K562 (cell line): ENCODE measurements at regions not wholly inside any gene's neighbourhood (a gene's known extent, or its start where the extent isn't known, plus 50 kb on each side); places are given as distances from the start of the nearest gene placed in this dataset.

Experiments
- ATAC-seq: fragments of 200-7000 bp; cut with Tn5 transposase; 3 replicates; pipeline ENCODE4 v1.9.1; 2020; ENCODE audit warnings: moderate library complexity
- BruUV-seq: library from RNA; stranded (reverse); fragments of 400-500 nt; replicated peaks from 2 replicates; lab custom pipeline; 2021; lab: Mats Ljungman, UMichigan
- CTCF ChIA-PET: fragments of 300-600 bp; formaldehyde crosslinking; extraction: SDS; loops from one replicate; lab custom pipeline; 2021; ENCODE audit warnings: low intra/inter-chr PET ratio; lab: Yijun Ruan, JAX
- POLR2A ChIA-PET: fragments of 300-600, 350-650 bp; sonication (Branson Sonifier 250); formaldehyde crosslinking; extraction: SDS; loops from one replicate; lab custom pipeline; 2021; ENCODE audit warnings: antibody characterized with exemption, inconsistent platforms; lab: Yijun Ruan, JAX
- DNase-seq, 4 experiments: peaks; one replicate each; pipeline versions ENCODE4 v3.0.0 to v3.0.0-alpha.2; 2011 to 2018; ENCODE audit warnings: low spot score in 3 of 4, mixed read lengths in 3 of 4; ENCODE audit errors: extremely low read depth in 1 of 4
- FAIRE-seq: peaks from 2 replicates; lab custom pipeline; 2011; peaks lifted over from hg19 to GRCh38; lab: Jason Lieb, UNC
- H2AFZ ChIP-seq: 2 replicates; pipeline ENCODE4 v1.6.0; 2011; ENCODE audit warnings: low read depth, low read length, control low read depth, inconsistent platforms
- H3K27ac ChIP-seq: fragments of 200-600 bp; 3 replicates; pipeline ENCODE4 v1.8.0; 2011; ENCODE audit warnings: low read depth, mild to moderate bottlenecking, control low read depth, inconsistent platforms, low read length, moderate library complexity, mixed read lengths; ENCODE audit errors: extremely low read depth
- H3K27me3 ChIP-seq, 2 experiments: fragments of 300-600 bp in 1 of 2; 2 replicates in 1 of 2; 3 replicates in 1 of 2; pipeline versions ENCODE4 v1.6.0 to v1.8.0; 2011; ENCODE audit warnings: inconsistent platforms in 2 of 2, low read length in 2 of 2, mild to moderate bottlenecking in 1 of 2, mixed read lengths in 1 of 2, moderate library complexity in 1 of 2; ENCODE audit not compliant: control insufficient read depth in 2 of 2, insufficient read depth in 2 of 2
- H3K36me3 ChIP-seq: fragments of 300-600 bp; 3 replicates; pipeline ENCODE4 v1.8.0; 2011; ENCODE audit warnings: mild to moderate bottlenecking, low read length, inconsistent platforms; ENCODE audit not compliant: control insufficient read depth, insufficient read depth
- H3K4me1 ChIP-seq, 2 experiments: fragments of 200-600 bp in 1 of 2; replicated peaks in 1 of 2; 2 replicates in 1 of 2; 3 replicates in 1 of 2; pipeline versions ENCODE4 v1.5.1 to v1.8.0; 2011; ENCODE audit warnings: inconsistent platforms in 2 of 2, low read length in 2 of 2, mild to moderate bottlenecking in 1 of 2, mixed read lengths in 1 of 2, moderate library complexity in 1 of 2; ENCODE audit not compliant: control insufficient read depth in 2 of 2, insufficient read depth in 2 of 2
- H3K4me2 ChIP-seq: 2 replicates; pipeline ENCODE4 v1.6.1; 2011; ENCODE audit warnings: low read length, control low read depth, inconsistent platforms, mixed read lengths; ENCODE audit not compliant: insufficient read depth
- H3K4me3 ChIP-seq: fragments of 200-600 bp; sonication (generic), shearing (Covaris generic); 2 replicates; pipeline ENCODE4 v1.5.1; 2016; ENCODE audit warnings: control low read depth, inconsistent platforms
- H3K79me2 ChIP-seq: fragments of 200-600 bp; 3 replicates; pipeline ENCODE4 v1.8.0; 2011; ENCODE audit warnings: low read length, inconsistent platforms; ENCODE audit not compliant: control insufficient read depth, insufficient read depth
- H3K9ac ChIP-seq, 2 experiments: 2 replicates each; pipeline versions ENCODE4 v1.6.0 to v1.6.1; 2011; ENCODE audit warnings: low read depth in 2 of 2, low read length in 2 of 2, control low read depth in 1 of 2, inconsistent platforms in 1 of 2, mild to moderate bottlenecking in 1 of 2, mixed read lengths in 1 of 2; ENCODE audit not compliant: insufficient read depth in 1 of 2
- H3K9me1 ChIP-seq: one replicate; pipeline ENCODE4 v1.6.0; 2011; ENCODE audit warnings: inconsistent platforms, mild to moderate bottlenecking, low read length, moderate library complexity; ENCODE audit not compliant: control insufficient read depth, insufficient read depth
- H3K9me3 ChIP-seq: replicated peaks from 2 replicates; pipeline ENCODE4 v1.5.1; 2011; ENCODE audit warnings: low read depth, low read length, inconsistent platforms; ENCODE audit not compliant: control insufficient read depth, insufficient read depth
- H4K20me1 ChIP-seq: replicated peaks from 2 replicates; pipeline ENCODE4 v1.6.1; 2011; ENCODE audit warnings: low read length, inconsistent platforms, mixed read lengths; ENCODE audit not compliant: control insufficient read depth, insufficient read depth
- CREB3L1 ChIP-seq: fragments of 450-650 bp; IDR thresholded peaks from 2 replicates; pipeline ENCODE4 v1.6.1; 2014; ENCODE audit warnings: low read depth, mild to moderate bottlenecking, moderate library complexity, borderline replicate concordance
- FOXJ2 ChIP-seq: fragments of 200-800 bp; sonication (Bioruptor generic); IDR thresholded peaks from 2 replicates; pipeline ENCODE4 v1.6.1; 2016; ENCODE audit warnings: missing genetic modification characterization, missing compliant biosample characterization
- NR0B1 ChIP-seq: fragments of 450-650 bp; IDR thresholded peaks from one replicate; pipeline ENCODE4 v1.6.1; 2018; ENCODE audit warnings: mild to moderate bottlenecking, moderate library complexity; ENCODE audit not compliant: partially characterized antibody
- NR4A1 ChIP-seq, 2 experiments: fragments of 250-450 bp in 1 of 2; fragments of 450-650 bp in 1 of 2; sonication (Bioruptor Pico) in 1 of 2; IDR thresholded peaks; 2 replicates each; pipeline versions ENCODE4 v1.4.0 to v1.6.1; 2016 to 2020; ENCODE audit warnings: mild to moderate bottlenecking in 2 of 2, missing compliant biosample characterization in 1 of 2, missing genetic modification characterization in 1 of 2, moderate library complexity in 1 of 2
- PRMT5 ChIP-seq: sonication (generic); formaldehyde crosslinking; IDR thresholded peaks from 2 replicates; pipeline ENCODE4 v1.5.0; 2020; ENCODE audit warnings: missing genetic modification reagents
- RUNX1 ChIP-seq: sonication (generic); IDR thresholded peaks from 2 replicates; pipeline ENCODE4 v1.6.1; 2016; ENCODE audit warnings: antibody characterized with exemption, low read depth
- SRSF3 ChIP-seq: fragments of 200-400 bp; formaldehyde crosslinking; IDR thresholded peaks from 2 replicates; pipeline ENCODE4 v1.6.1; 2016; ENCODE audit warnings: mild to moderate bottlenecking, low read length, moderate library complexity; ENCODE audit not compliant: insufficient read depth
- STAT6 ChIP-seq: sonication (generic); formaldehyde crosslinking; IDR thresholded peaks from 2 replicates; pipeline ENCODE4 v1.8.1; 2023; ENCODE audit warnings: mild to moderate bottlenecking, missing genetic modification reagents
- TEAD1 ChIP-seq, 2 experiments: fragments of 450-650 bp in 1 of 2; sonication (generic) in 1 of 2; formaldehyde crosslinking; IDR thresholded peaks; 2 replicates each; pipeline versions ENCODE4 v1.4.0 to v1.8.0; 2020 to 2022; ENCODE audit warnings: mild to moderate bottlenecking in 2 of 2, missing genetic modification reagents in 1 of 2
- ZFPM2 ChIP-seq: fragments of 250-450 bp; sonication (Bioruptor Pico); IDR thresholded peaks from 2 replicates; pipeline ENCODE4 v1.5.1; 2022; ENCODE audit warnings: mild to moderate bottlenecking
- ZNF436 ChIP-seq: fragments of 250-450, 450-650 bp; sonication (Bioruptor Pico); formaldehyde crosslinking; IDR thresholded peaks from 2 replicates; pipeline ENCODE4 v1.7.0; 2020; ENCODE audit warnings: mild to moderate bottlenecking
- WGBS: fragments of 100-300 bp; shearing (Covaris generic); methylation state at CpG from one replicate; pipeline ENCODE4 v1.1.6; 2016; ENCODE audit warnings: low coverage, mixed read lengths; ENCODE audit not compliant: insufficient coverage; ENCODE audit errors: missing lambda C conversion rate; 5-methylcytosine and 5-hydroxymethylcytosine counted together
- in situ Hi-C: fragments of 300-500 bp; cut with MboI; formaldehyde crosslinking; loops from 4 replicates; pipeline ENCODE4 v1.15.0; 2018; ENCODE audit warnings: inconsistent platforms, mixed read lengths
- intact Hi-C: fragments of 100-400 bp; cut with micrococcal nuclease; formaldehyde crosslinking; loops from 2 replicates; pipeline ENCODE4 v1.14.2; 2022

- POLR2A ChIA-PET: no interaction called here
Observed at GRCh38 chr4:124092541-124092984, 620.0 kb downstream of the ANKRD50 start.

More at GRCh38 chr4:124092541-124092984, 620.0 kb downstream of the ANKRD50 start:
- no peak for ATAC-seq
- H3K27me3 ChIP-seq: no peaks in the 10 kb centered on the region
- no peaks in the 10 kb centered on the region for H3K9me1 ChIP-seq
- no peaks in the 10 kb centered on the region for H4K20me1 ChIP-seq
- no peak overlapping the region for H2AFZ ChIP-seq
- H3K27ac ChIP-seq: no peak overlapping the region
- no peaks in the 10 kb centered on the region for H3K79me2 ChIP-seq
- no peak overlapping the region for H3K4me3 ChIP-seq
- WGBS: 0% methylated on average over 2 of the region's 2 CpGs
- H3K36me3 ChIP-seq: no peaks in the 10 kb centered on the region
- no peaks in the 10 kb centered on the region for H3K9me3 ChIP-seq
- no peak for FAIRE-seq
- H3K4me2 ChIP-seq: no peak overlapping the region
- CTCF ChIA-PET: no interaction called here
- TF ChIP-seq FOXJ2 (no peak), PRMT5 (CRISPR knock-in tag) (no peak), NR4A1 (CRISPR knock-in tag; IDR thresholded peaks at IDR 0.05) (no peak), NR4A1 (tag; IDR thresholded peaks at IDR 0.05) (no peak), TEAD1 (CRISPR knock-in tag; IDR thresholded peaks at IDR 0.05) (no peak), NR0B1 (no peak), RUNX1 (no peak), CREB3L1 (no peak), ZNF436 (CRISPR knock-in tag) (no peak), ZFPM2 (no peak), SRSF3 (no peak), STAT6 (no peak)
- intact Hi-C loops: no loop called here
- no peak overlapping the region for H3K9ac ChIP-seq
- H3K4me1 ChIP-seq: no peaks in the 10 kb centered on the region
- in situ Hi-C loops: no loop called here
- no TSS peak for BruUV-seq
- no peak for DNase-seq
